WERI-Rb-1 (cell line): ENCODE measurements at regions not wholly inside any gene's neighbourhood (a gene's known extent, or its start where the extent isn't known, plus 50 kb on each side); places are given as distances from the start of the nearest gene placed in this dataset.

Experiments used
- DNase-seq: peaks from one replicate; pipeline ENCODE4 v3.0.0-alpha.2; 2020
- H3K27ac ChIP-seq: fragments of 250-450 bp; sonication (Bioruptor Pico); 2 replicates; pipeline ENCODE4 v1.5.1; 2020; ENCODE audit warnings: mild to moderate bottlenecking, moderate library complexity
- H3K27me3 ChIP-seq: fragments of 250-450 bp; sonication (Bioruptor Pico); 2 replicates; pipeline ENCODE4 v1.5.1; 2021; ENCODE audit warnings: mild to moderate bottlenecking, low read depth, moderate library complexity; ENCODE audit not compliant: insufficient read depth, severe bottlenecking
- H3K36me3 ChIP-seq: fragments of 250-450 bp; sonication (Bioruptor Pico); 2 replicates; pipeline ENCODE4 v1.5.1; 2020; ENCODE audit warnings: mild to moderate bottlenecking, moderate library complexity
- H3K4me3 ChIP-seq: 2 replicates; pipeline ENCODE4 v1.5.1; 2011; ENCODE audit warnings: low read depth, mild to moderate bottlenecking, control low read depth, low read length
- H3K9me3 ChIP-seq: fragments of 250-450 bp; sonication (Bioruptor Pico); 2 replicates; pipeline ENCODE4 v1.5.1; 2021; ENCODE audit warnings: mild to moderate bottlenecking, moderate library complexity; ENCODE audit not compliant: severe bottlenecking
- TF ChIP-seq, protein P1 (sequence below): IDR thresholded peaks from 2 replicates; pipeline ENCODE4 v1.5.1; 2011; ENCODE audit warnings: low read depth, mild to moderate bottlenecking, control low read depth, inconsistent platforms, low read length

DNA sequence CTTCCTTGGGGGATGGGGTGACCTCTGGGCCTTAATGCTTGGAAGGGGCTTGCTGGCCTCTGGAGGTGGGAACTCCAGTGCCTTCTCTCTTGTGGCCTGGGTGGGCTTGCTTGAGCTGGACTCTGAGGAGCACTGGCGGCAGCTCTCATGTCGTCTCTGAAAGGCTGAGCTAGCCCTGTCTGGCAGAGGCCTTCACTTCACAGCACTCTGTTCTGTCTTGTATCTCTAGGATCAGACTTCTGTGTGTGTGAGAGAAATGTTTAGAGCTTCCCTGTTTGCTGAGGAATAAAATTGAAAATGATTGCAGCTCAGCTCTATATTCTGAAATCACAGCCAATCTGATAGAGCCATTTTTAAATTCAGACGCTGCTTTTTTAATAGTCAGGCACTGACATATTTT, 185.3 kb downstream of the KCNRG start:
- no peak for DNase-seq
- H3K27me3 ChIP-seq, result no peaks in the 10 kb centered on the region
- no peaks in the 10 kb centered on the region for H3K9me3 ChIP-seq
- TF ChIP-seq, protein P1, sequence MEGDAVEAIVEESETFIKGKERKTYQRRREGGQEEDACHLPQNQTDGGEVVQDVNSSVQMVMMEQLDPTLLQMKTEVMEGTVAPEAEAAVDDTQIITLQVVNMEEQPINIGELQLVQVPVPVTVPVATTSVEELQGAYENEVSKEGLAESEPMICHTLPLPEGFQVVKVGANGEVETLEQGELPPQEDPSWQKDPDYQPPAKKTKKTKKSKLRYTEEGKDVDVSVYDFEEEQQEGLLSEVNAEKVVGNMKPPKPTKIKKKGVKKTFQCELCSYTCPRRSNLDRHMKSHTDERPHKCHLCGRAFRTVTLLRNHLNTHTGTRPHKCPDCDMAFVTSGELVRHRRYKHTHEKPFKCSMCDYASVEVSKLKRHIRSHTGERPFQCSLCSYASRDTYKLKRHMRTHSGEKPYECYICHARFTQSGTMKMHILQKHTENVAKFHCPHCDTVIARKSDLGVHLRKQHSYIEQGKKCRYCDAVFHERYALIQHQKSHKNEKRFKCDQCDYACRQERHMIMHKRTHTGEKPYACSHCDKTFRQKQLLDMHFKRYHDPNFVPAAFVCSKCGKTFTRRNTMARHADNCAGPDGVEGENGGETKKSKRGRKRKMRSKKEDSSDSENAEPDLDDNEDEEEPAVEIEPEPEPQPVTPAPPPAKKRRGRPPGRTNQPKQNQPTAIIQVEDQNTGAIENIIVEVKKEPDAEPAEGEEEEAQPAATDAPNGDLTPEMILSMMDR, result no peak
- no peak overlapping the region for H3K27ac ChIP-seq
- H3K36me3 ChIP-seq, result no peaks in the 10 kb centered on the region
- H3K4me3 ChIP-seq, result no peak overlapping the region

DNA sequence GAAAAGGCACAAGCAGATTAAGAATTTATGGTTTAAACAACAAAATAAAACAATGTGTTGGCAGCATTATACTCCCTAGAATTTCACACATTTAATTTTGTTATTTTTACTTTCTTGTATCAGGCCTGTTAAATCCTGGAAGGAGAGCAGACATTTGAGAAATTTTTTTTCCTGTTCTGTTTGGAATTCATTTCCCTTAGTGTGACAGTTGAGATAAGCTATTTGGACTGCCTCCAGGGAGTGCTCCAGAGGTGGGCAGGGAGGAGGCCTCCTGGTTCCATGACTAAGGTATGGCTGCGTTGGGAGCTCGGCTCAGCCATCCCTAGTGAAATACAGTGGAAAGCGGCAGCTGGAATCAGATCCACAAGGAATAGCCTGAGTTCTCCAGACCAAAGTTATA, 185.7 kb downstream of the KCNRG start:
- Histone ChIP-seq H3K27ac (no peak overlapping the region), H3K27me3 (no peaks in the 10 kb centered on the region), H3K9me3 (no peaks in the 10 kb centered on the region), H3K4me3 (no peak overlapping the region), H3K36me3 (no peaks in the 10 kb centered on the region)
- DNase-seq, result no peak
- TF ChIP-seq, protein P1, result no peak

DNA sequence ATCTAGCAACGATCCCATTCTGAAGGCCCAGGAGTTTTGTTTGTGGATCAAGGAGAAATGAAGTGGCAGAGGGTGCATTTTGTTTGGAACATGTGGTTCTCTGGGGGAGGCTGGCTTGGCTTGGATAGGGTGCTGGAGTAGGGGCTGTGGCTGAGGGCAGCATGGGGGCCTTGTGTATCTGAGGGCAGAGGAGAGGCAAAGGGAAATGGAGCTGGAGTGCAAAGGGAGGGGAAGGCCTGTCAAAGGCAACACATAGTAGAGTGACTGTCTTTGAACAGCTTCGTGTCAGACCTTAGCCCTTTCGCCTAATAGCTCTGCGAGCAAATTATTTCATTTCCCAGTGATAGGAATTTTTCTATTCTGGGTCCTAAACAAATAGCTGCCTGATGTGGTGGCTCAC, 187.2 kb downstream of the KCNRG start:
- Histone ChIP-seq H3K36me3 (no peaks in the 10 kb centered on the region), H3K9me3 (no peaks in the 10 kb centered on the region), H3K27me3 (no peaks in the 10 kb centered on the region), H3K4me3 (no peak overlapping the region), H3K27ac (no peak overlapping the region)
- DNase-seq, result no peak
- TF ChIP-seq, protein P1, result no peak

DNA sequence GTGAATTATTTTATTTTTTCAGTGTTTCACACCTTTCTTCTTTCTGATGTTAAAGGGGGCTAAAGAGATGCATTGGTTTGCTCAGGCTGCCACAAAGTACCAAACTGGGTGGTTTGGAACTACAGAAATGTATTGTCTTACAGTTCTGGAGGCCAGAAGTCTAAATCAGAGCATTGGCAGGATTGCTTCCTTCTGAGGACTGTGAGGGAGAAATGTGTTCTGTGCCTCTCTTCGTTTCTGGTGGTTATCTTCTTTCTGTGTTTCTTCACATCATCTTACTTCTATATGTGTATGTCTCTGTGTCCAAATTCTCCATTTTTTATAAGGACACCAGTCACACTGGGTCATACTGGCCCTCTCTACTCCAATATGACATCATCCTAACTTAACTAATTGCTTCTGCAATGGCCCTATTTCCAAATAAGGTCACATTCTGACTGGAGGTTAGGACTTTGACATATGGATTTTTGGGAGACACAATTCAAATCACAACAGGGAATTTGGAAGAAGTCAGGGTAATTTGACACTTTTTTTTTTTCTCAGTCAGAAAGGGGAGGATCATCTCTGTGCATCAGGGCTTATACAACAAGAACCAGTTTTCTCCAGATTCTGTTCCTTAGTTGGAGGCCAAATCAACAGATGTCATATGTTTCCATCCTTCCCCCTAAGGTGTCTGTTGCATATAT, 188.2 kb downstream of the KCNRG start:
- H3K27ac ChIP-seq, result no peak overlapping the region

DNA sequence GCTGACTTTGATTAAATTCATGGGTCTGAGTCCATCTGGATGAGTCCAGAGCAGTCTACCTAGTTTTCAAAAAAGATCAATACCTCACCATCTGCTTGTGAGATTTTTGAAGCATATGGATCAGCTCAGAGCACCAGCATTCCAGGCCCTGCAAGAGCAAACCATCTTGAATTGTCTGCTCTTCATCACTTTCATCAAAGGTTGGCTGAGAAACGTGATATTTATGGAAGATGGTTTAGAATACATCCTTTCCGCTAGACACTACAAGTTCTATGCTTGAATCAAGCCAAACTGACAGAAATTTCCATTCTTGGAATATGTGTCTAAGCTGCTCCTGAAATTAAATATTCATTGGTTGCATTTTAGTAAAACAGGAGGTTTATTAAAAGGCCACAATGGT, 190.3 kb downstream of the KCNRG start:
- peak; percentile 12 for DNase-seq
- H3K27me3 ChIP-seq, result no peaks in the 10 kb centered on the region
- no peak overlapping the region for H3K4me3 ChIP-seq
- TF ChIP-seq, protein P1, result no peak
- H3K36me3 ChIP-seq, result no peaks in the 10 kb centered on the region
- H3K27ac ChIP-seq, result no peak overlapping the region; the same call in 1 of the 2 replicates
- no peaks in the 10 kb centered on the region for H3K9me3 ChIP-seq

More for the DNA sequence above, 188.2 kb downstream of the KCNRG start:
- no peak for DNase-seq
- Histone ChIP-seq H3K27me3 (no peaks in the 10 kb centered on the region), H3K4me3 (no peak overlapping the region), H3K36me3 (no peaks in the 10 kb centered on the region), H3K9me3 (no peaks in the 10 kb centered on the region)
- TF ChIP-seq, protein P1, result no peak

DNA sequence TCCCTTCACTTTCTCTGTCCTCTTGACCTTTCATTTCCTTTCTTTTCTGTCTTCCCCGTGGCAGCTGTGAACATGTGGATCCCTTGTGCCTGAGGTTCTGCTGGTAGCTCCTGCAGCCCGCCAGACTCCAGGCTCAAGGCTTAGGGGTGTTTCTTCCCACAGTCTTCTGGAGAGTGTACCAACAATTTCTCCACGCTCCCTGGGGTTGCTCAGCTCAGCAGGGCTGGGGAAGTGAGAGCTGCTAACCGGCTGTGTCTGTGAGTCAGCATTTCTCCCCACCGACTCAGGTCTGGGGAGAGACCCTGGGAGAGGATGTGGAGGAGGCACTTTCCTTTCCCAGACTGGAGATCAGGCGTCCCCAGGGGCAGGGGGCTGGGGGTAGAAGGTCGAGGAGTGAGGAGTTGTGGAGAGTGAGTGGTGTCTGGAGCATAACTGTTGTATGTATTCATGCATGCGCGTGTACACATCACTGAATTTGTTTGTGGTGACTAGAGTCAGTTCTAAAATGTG, 193.6 kb downstream of the KCNRG start:
- no peak overlapping the region for H3K27ac ChIP-seq
- TF ChIP-seq, protein P1, result no peak
- H3K4me3 ChIP-seq, result no peak overlapping the region
- no peaks in the 10 kb centered on the region for H3K9me3 ChIP-seq
- H3K27me3 ChIP-seq, result no peaks in the 10 kb centered on the region
- no peaks in the 10 kb centered on the region for H3K36me3 ChIP-seq
- DNase-seq, result no peak
